Mammary epithelial cell (primary cell): ENCODE measurements at regions not wholly inside any gene's neighbourhood (a gene's known extent, or its start where the extent isn't known, plus 50 kb on each side); places are given as distances from the start of the nearest gene placed in this dataset.

Experiments used
- EZH2 ChIP-seq: IDR thresholded peaks from 2 replicates; pipeline ENCODE4 v1.6.1; 2012; ENCODE audit warnings: low read length, inconsistent platforms, borderline replicate concordance
- TF ChIP-seq, protein P1 (sequence below), 2 donors: IDR thresholded peaks in 1 of 2; conservative IDR thresholded peaks in 1 of 2; 2 replicates each; pipeline ENCODE4 v1.5.1; 2011 to 2012; ENCODE audit warnings: inconsistent platforms in 2 of 2, low read length in 2 of 2, mild to moderate bottlenecking in 2 of 2, control low read depth in 1 of 2, low read depth in 1 of 2; ENCODE audit not compliant: insufficient read depth in 1 of 2; ENCODE audit errors: extremely low read depth in 1 of 2

GRCh38 chr2:30356776-30357175 lies 90.3 kb upstream of the LCLAT1 start:
- TF ChIP-seq, protein P1, sequence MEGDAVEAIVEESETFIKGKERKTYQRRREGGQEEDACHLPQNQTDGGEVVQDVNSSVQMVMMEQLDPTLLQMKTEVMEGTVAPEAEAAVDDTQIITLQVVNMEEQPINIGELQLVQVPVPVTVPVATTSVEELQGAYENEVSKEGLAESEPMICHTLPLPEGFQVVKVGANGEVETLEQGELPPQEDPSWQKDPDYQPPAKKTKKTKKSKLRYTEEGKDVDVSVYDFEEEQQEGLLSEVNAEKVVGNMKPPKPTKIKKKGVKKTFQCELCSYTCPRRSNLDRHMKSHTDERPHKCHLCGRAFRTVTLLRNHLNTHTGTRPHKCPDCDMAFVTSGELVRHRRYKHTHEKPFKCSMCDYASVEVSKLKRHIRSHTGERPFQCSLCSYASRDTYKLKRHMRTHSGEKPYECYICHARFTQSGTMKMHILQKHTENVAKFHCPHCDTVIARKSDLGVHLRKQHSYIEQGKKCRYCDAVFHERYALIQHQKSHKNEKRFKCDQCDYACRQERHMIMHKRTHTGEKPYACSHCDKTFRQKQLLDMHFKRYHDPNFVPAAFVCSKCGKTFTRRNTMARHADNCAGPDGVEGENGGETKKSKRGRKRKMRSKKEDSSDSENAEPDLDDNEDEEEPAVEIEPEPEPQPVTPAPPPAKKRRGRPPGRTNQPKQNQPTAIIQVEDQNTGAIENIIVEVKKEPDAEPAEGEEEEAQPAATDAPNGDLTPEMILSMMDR (conservative IDR thresholded peaks at IDR 0.05 in 1 of 2, IDR thresholded peaks at IDR 0.05 in 1 of 2; ENCODE audit: extremely low read depth in 1 of 2, insufficient read depth in 1 of 2, low read depth in 1 of 2, low read length in 2 of 2): no peak
- no peak for TF ChIP-seq EZH2
